ENCODE measurements at regions not wholly inside any gene's neighbourhood (a gene's known extent, or its start where the extent isn't known, plus 50 kb on each side); places are given as distances from the start of the nearest gene placed in this dataset.

- no peak overlapping the region for H3K27ac ChIP-seq
- no peaks in the 10 kb centered on the region for H3K27me3 ChIP-seq
- H3K4me1 ChIP-seq, result no peaks in the 10 kb centered on the region
- no peaks in the 10 kb centered on the region for H3K36me3 ChIP-seq
- H3K4me3 ChIP-seq, result no peak overlapping the region
- no peak for TF ChIP-seq CTCF (IDR thresholded peaks at IDR 0.05)
- ATAC-seq, result no peak
- DNase-seq, result no peak
- H3K9me3 ChIP-seq, result peaks cover 0 to 10% (median 0%) of the 10 kb centered on the region in 11 donors
- intact Hi-C loops (cut with DNase I), result no loop called here
- WGBS, 2 donors, result 92% methylated on average over 11 of the region's 11 CpGs
These were observed 439.4 kb upstream of the CDH19 start for GRCh38 chr18:67043276-67043675.

- H3K27me3 ChIP-seq, result no peaks in the 10 kb centered on the region
- no peak overlapping the region for H3K27ac ChIP-seq
- peaks cover 0 to 10% (median 0%) of the 10 kb centered on the region in 11 donors for H3K9me3 ChIP-seq
- ATAC-seq, result no peak
- intact Hi-C loops (cut with DNase I), result no loop called here
- TF ChIP-seq CTCF (IDR thresholded peaks at IDR 0.05), result no peak
- no peaks in the 10 kb centered on the region for H3K36me3 ChIP-seq
- no peak for DNase-seq
- H3K4me3 ChIP-seq, result no peak overlapping the region
- H3K4me1 ChIP-seq, result no peaks in the 10 kb centered on the region
- 73 to 82% methylated on average over 2 of the region's 2 CpGs for WGBS, 2 donors
These were observed 437.4 kb upstream of the CDH19 start for GRCh38 chr18:67041334-67041733.

GRCh38 chr18:67035026-67035425 is 431.1 kb upstream of the CDH19 start:
- Histone ChIP-seq H3K4me3 (no peak overlapping the region), H3K27ac (no peak overlapping the region), H3K4me1 (no peaks in the 10 kb centered on the region), H3K36me3 (no peaks in the 10 kb centered on the region), H3K9me3 (no peaks in the 10 kb centered on the region), H3K27me3 (no peaks in the 10 kb centered on the region)
- no peak for TF ChIP-seq CTCF (IDR thresholded peaks at IDR 0.05)
- ATAC-seq, result no peak
- 61% methylated on average over 4 of the region's 4 CpGs for WGBS, 2 donors
- no peak for DNase-seq
- intact Hi-C loops (cut with DNase I), result no loop called here

GRCh38 chr18:67023059-67023458 is 419.2 kb upstream of the CDH19 start:
- Histone ChIP-seq H3K27me3 (no peaks in the 10 kb centered on the region), H3K4me3 (no peak overlapping the region), H3K9me3 (no peaks in the 10 kb centered on the region), H3K36me3 (no peaks in the 10 kb centered on the region), H3K4me1 (no peaks in the 10 kb centered on the region), H3K27ac (no peak overlapping the region)
- no peak for ATAC-seq
- DNase-seq, result no peak
- no peak for TF ChIP-seq CTCF (IDR thresholded peaks at IDR 0.05)
- intact Hi-C loops (cut with DNase I), result no loop called here

GRCh38 chr18:67010919-67011318 is 407.0 kb upstream of the CDH19 start:
- Histone ChIP-seq H3K9me3 (no peaks in the 10 kb centered on the region), H3K4me1 (no peaks in the 10 kb centered on the region), H3K4me3 (no peak overlapping the region), H3K27me3 (no peaks in the 10 kb centered on the region), H3K36me3 (no peaks in the 10 kb centered on the region), H3K27ac (no peak overlapping the region)
- no peak for TF ChIP-seq CTCF (IDR thresholded peaks at IDR 0.05)
- no peak for ATAC-seq
- intact Hi-C loops (cut with DNase I), result loop anchor here in 1 of 10 donors (5.0 kb wide), 1 partner anchor 609 kb away; no protein-coding TSS in a partner anchor
- DNase-seq, result no peak

Data from heart right ventricle (tissue), 16 donors.